Activated naive CD8-positive, alpha-beta T cell treated with anti-CD3 and anti-CD28 coated beads, Interleukin-2, amount 10 ng/mL, durations not matched to agents 7 days and 5 days (primary cell): ENCODE measurements at regions not wholly inside any gene's neighbourhood (a gene's known extent, or its start where the extent isn't known, plus 50 kb on each side); places are given as distances from the start of the nearest gene placed in this dataset.

Experiments used
- ATAC-seq: fragments of 150-1000 bp; cut with Tn5 transposase; one replicate; pipeline ENCODE4 v1.10.0; 2021; ENCODE audit warnings: low read depth, moderate library complexity
- POLR2A ChIA-PET: fragments of 350-600 bp; sonication (Branson Sonifier 250); formaldehyde crosslinking; loops from one replicate; lab custom pipeline; 2021; ENCODE audit warnings: antibody characterized with exemption; lab: Charles Lee
- DNase-seq: peaks from one replicate; pipeline ENCODE4 v3.0.0; 2021
- H3K27ac Mint-ChIP-seq: one replicate; pipeline ENCODE4 v1.8.0; 2022; ENCODE audit warnings: mild to moderate bottlenecking, mixed read lengths
- H3K27me3 Mint-ChIP-seq: one replicate; pipeline ENCODE4 v1.8.0; 2022; ENCODE audit warnings: mild to moderate bottlenecking, moderate library complexity, mixed read lengths
- H3K36me3 Mint-ChIP-seq: one replicate; pipeline ENCODE4 v1.8.0; 2021; ENCODE audit warnings: mild to moderate bottlenecking, mixed read lengths
- H3K4me1 Mint-ChIP-seq: one replicate; pipeline ENCODE4 v1.8.0; 2021; ENCODE audit warnings: mixed read lengths
- H3K4me3 Mint-ChIP-seq: one replicate; pipeline ENCODE4 v1.8.0; 2022; ENCODE audit warnings: mild to moderate bottlenecking, moderate library complexity, mixed read lengths
- H3K9me3 Mint-ChIP-seq: one replicate; pipeline ENCODE4 v1.8.0; 2021; ENCODE audit warnings: mixed read lengths

- Mint-ChIP-seq H3K9me3 (no peaks in the 10 kb centered on the region), H3K4me1 (no peaks in the 10 kb centered on the region)
These were observed 135.1 kb downstream of the PMP22 start for GRCh38 chr17:15129986-15130385.

GRCh38 chr17:15124746-15125145 lies 140.4 kb downstream of the PMP22 start:
- DNase-seq, result no peak
- Mint-ChIP-seq H3K27me3 (peaks cover 3% of the 10 kb centered on the region), H3K27ac (no peak overlapping the region), H3K9me3 (no peaks in the 10 kb centered on the region), H3K4me3 (no peak overlapping the region), H3K36me3 (no peaks in the 10 kb centered on the region), H3K4me1 (no peaks in the 10 kb centered on the region)
- no peak for ATAC-seq
- POLR2A ChIA-PET, result no interaction called here

More at GRCh38 chr17:15129986-15130385, 135.1 kb downstream of the PMP22 start:
- POLR2A ChIA-PET, result no interaction called here
- DNase-seq (no peak), ATAC-seq (no peak)
- no peaks in the 10 kb centered on the region for H3K27me3 Mint-ChIP-seq
- H3K4me3 Mint-ChIP-seq, result no peak overlapping the region
- H3K27ac Mint-ChIP-seq, result no peak overlapping the region
- peaks cover 2% of the 10 kb centered on the region for H3K36me3 Mint-ChIP-seq

GRCh38 chr17:15124264-15124595 lies 140.9 kb downstream of the PMP22 start:
- Mint-ChIP-seq H3K27me3 (peaks cover 3% of the 10 kb centered on the region), H3K4me1 (no peaks in the 10 kb centered on the region), H3K4me3 (no peak overlapping the region), H3K27ac (no peak overlapping the region), H3K9me3 (no peaks in the 10 kb centered on the region), H3K36me3 (no peaks in the 10 kb centered on the region)
- POLR2A ChIA-PET, result no interaction called here
- ATAC-seq (no peak), DNase-seq (no peak)

- POLR2A ChIA-PET, result no interaction called here
- ATAC-seq, result no peak
- Mint-ChIP-seq H3K27me3 (peaks cover 5% of the 10 kb centered on the region), H3K27ac (no peak overlapping the region), H3K36me3 (no peaks in the 10 kb centered on the region), H3K4me1 (no peaks in the 10 kb centered on the region), H3K9me3 (no peaks in the 10 kb centered on the region), H3K4me3 (no peak overlapping the region)
- no peak for DNase-seq
These were observed 141.4 kb downstream of the PMP22 start for GRCh38 chr17:15123593-15124263.

GRCh38 chr17:15122857-15123256 lies 142.3 kb downstream of the PMP22 start:
- ATAC-seq, result no peak
- peaks cover 4% of the 10 kb centered on the region for H3K9me3 Mint-ChIP-seq

GRCh38 chr17:15121426-15121825 lies 143.7 kb downstream of the PMP22 start:
- no peak for ATAC-seq
- Mint-ChIP-seq H3K9me3 (peaks cover 9% of the 10 kb centered on the region), H3K27me3 (peaks cover 5% of the 10 kb centered on the region), H3K4me1 (no peaks in the 10 kb centered on the region), H3K4me3 (no peak overlapping the region), H3K27ac (no peak overlapping the region), H3K36me3 (no peaks in the 10 kb centered on the region)
- POLR2A ChIA-PET, result no interaction called here
- DNase-seq, result no peak

More at GRCh38 chr17:15122857-15123256, 142.3 kb downstream of the PMP22 start:
- no peak for DNase-seq
- peaks cover 5% of the 10 kb centered on the region for H3K27me3 Mint-ChIP-seq
- no peak overlapping the region for H3K27ac Mint-ChIP-seq
- no peak overlapping the region for H3K4me3 Mint-ChIP-seq
- no peaks in the 10 kb centered on the region for H3K4me1 Mint-ChIP-seq
- H3K36me3 Mint-ChIP-seq, result no peaks in the 10 kb centered on the region
- POLR2A ChIA-PET, result no interaction called here

GRCh38 chr17:15119968-15120367 lies 145.2 kb downstream of the PMP22 start:
- ATAC-seq, result no peak
- H3K9me3 Mint-ChIP-seq, result peaks cover 14% of the 10 kb centered on the region
- H3K4me1 Mint-ChIP-seq, result no peaks in the 10 kb centered on the region
- POLR2A ChIA-PET, result no interaction called here
- H3K27ac Mint-ChIP-seq, result no peak overlapping the region
- no peaks in the 10 kb centered on the region for H3K36me3 Mint-ChIP-seq
- peaks cover 5% of the 10 kb centered on the region for H3K27me3 Mint-ChIP-seq
- H3K4me3 Mint-ChIP-seq, result no peak overlapping the region
- DNase-seq, result no peak

- no peak for DNase-seq
- POLR2A ChIA-PET, result no interaction called here
- Mint-ChIP-seq H3K4me3 (no peak overlapping the region), H3K4me1 (no peaks in the 10 kb centered on the region), H3K27ac (no peak overlapping the region), H3K36me3 (no peaks in the 10 kb centered on the region), H3K27me3 (peaks cover 2% of the 10 kb centered on the region), H3K9me3 (peaks cover 14% of the 10 kb centered on the region)
- ATAC-seq, result no peak
These were observed 147.9 kb downstream of the PMP22 start for GRCh38 chr17:15117239-15117638.

GRCh38 chr17:15112846-15113617 lies 152.1 kb downstream of the PMP22 start:
- Mint-ChIP-seq H3K36me3 (no peaks in the 10 kb centered on the region), H3K27ac (no peak overlapping the region), H3K27me3 (no peaks in the 10 kb centered on the region), H3K9me3 (peaks cover 10% of the 10 kb centered on the region), H3K4me3 (no peak overlapping the region), H3K4me1 (no peaks in the 10 kb centered on the region)
- POLR2A ChIA-PET, result no interaction called here
- no peak for DNase-seq
- no peak for ATAC-seq

- Mint-ChIP-seq H3K27me3 (no peaks in the 10 kb centered on the region), H3K36me3 (no peaks in the 10 kb centered on the region), H3K27ac (no peak overlapping the region), H3K9me3 (no peaks in the 10 kb centered on the region), H3K4me1 (no peaks in the 10 kb centered on the region), H3K4me3 (no peak overlapping the region)
- ATAC-seq (no peak), DNase-seq (no peak)
- POLR2A ChIA-PET, result no interaction called here
These were observed 155.5 kb downstream of the PMP22 start for GRCh38 chr17:15109608-15110007.

GRCh38 chr17:15108992-15109391 lies 156.1 kb downstream of the PMP22 start:
- H3K9me3 Mint-ChIP-seq, result no peaks in the 10 kb centered on the region
- H3K27me3 Mint-ChIP-seq, result no peaks in the 10 kb centered on the region
- POLR2A ChIA-PET, result no interaction called here
- no peak overlapping the region for H3K27ac Mint-ChIP-seq
- DNase-seq (no peak), ATAC-seq (no peak)
- H3K4me3 Mint-ChIP-seq, result no peak overlapping the region
- H3K4me1 Mint-ChIP-seq, result no peaks in the 10 kb centered on the region
- no peaks in the 10 kb centered on the region for H3K36me3 Mint-ChIP-seq

- POLR2A ChIA-PET, result no interaction called here
- Mint-ChIP-seq H3K9me3 (no peaks in the 10 kb centered on the region), H3K4me3 (no peak overlapping the region), H3K36me3 (no peaks in the 10 kb centered on the region), H3K27me3 (no peaks in the 10 kb centered on the region), H3K27ac (no peak overlapping the region), H3K4me1 (no peaks in the 10 kb centered on the region)
- DNase-seq, result no peak
- ATAC-seq, result no peak
These were observed 158.6 kb downstream of the PMP22 start for GRCh38 chr17:15106540-15106939.

- Mint-ChIP-seq H3K4me3 (no peak overlapping the region), H3K27ac (no peak overlapping the region), H3K4me1 (no peaks in the 10 kb centered on the region), H3K27me3 (no peaks in the 10 kb centered on the region), H3K36me3 (no peaks in the 10 kb centered on the region), H3K9me3 (no peaks in the 10 kb centered on the region)
- DNase-seq (no peak), ATAC-seq (no peak)
- POLR2A ChIA-PET, result no interaction called here
These were observed 161.3 kb downstream of the PMP22 start for GRCh38 chr17:15103785-15104184.

GRCh38 chr17:15101175-15101574 lies 164.0 kb downstream of the PMP22 start:
- no peak for DNase-seq
- POLR2A ChIA-PET, result no interaction called here
- H3K27ac Mint-ChIP-seq, result no peak overlapping the region

More at GRCh38 chr17:15101175-15101574, 164.0 kb downstream of the PMP22 start:
- no peak overlapping the region for H3K4me3 Mint-ChIP-seq
- ATAC-seq, result no peak
- no peaks in the 10 kb centered on the region for H3K4me1 Mint-ChIP-seq
- H3K9me3 Mint-ChIP-seq, result no peaks in the 10 kb centered on the region
- no peaks in the 10 kb centered on the region for H3K36me3 Mint-ChIP-seq
- H3K27me3 Mint-ChIP-seq, result no peaks in the 10 kb centered on the region
